Trophoblast cell (in vitro differentiated cells and primary cell): ENCODE measurements at regions not wholly inside any gene's neighbourhood (a gene's known extent, or its start where the extent isn't known, plus 50 kb on each side); places are given as distances from the start of the nearest gene placed in this dataset.
A peak's percentile ranks its signal among the peaks of the same experiment; 100 is the strongest.

ENCODE experiments used
- DNase-seq, 2 donors: peaks; one replicate each; pipeline ENCODE4 v3.0.0-alpha.2; 2016
- H2AFZ ChIP-seq: 2 replicates; pipeline ENCODE4 v1.6.1; 2013; ENCODE audit warnings: low read length, moderate library complexity, mild to moderate bottlenecking; ENCODE audit not compliant: insufficient read depth, poor library complexity
- H2AK5ac ChIP-seq: 2 replicates; pipeline ENCODE4 v1.6.1; 2013; ENCODE audit warnings: mild to moderate bottlenecking, low read length
- H2BK120ac ChIP-seq: 2 replicates; pipeline ENCODE4 v1.6.1; 2013; ENCODE audit warnings: low read length, mild to moderate bottlenecking, moderate library complexity; ENCODE audit not compliant: insufficient read depth, poor library complexity
- H2BK12ac ChIP-seq: 2 replicates; pipeline ENCODE4 v1.6.1; 2013; ENCODE audit warnings: mild to moderate bottlenecking, low read length, moderate library complexity
- H2BK5ac ChIP-seq: 2 replicates; pipeline ENCODE4 v1.6.1; 2013; ENCODE audit warnings: low read length, low read depth, moderate library complexity, mild to moderate bottlenecking; ENCODE audit not compliant: poor library complexity
- H3K14ac ChIP-seq: 2 replicates; pipeline ENCODE4 v1.6.1; 2013; ENCODE audit warnings: mild to moderate bottlenecking, low read length
- H3K18ac ChIP-seq: 2 replicates; pipeline ENCODE4 v1.6.1; 2013; ENCODE audit warnings: mild to moderate bottlenecking, low read length
- H3K23ac ChIP-seq: 2 replicates; pipeline ENCODE4 v1.6.1; 2013; ENCODE audit warnings: low read length
- H3K27ac ChIP-seq: 2 replicates; pipeline ENCODE4 v1.5.1; 2013; ENCODE audit warnings: low read depth, mild to moderate bottlenecking, inconsistent platforms, low read length, moderate library complexity
- H3K27me3 ChIP-seq: 2 replicates; pipeline ENCODE4 v1.6.1; 2013; ENCODE audit warnings: inconsistent platforms, mild to moderate bottlenecking, low read length, moderate library complexity; ENCODE audit not compliant: insufficient read depth
- H3K36me3 ChIP-seq, 2 experiments: 1 replicate in 1 of 2; 2 replicates in 1 of 2; pipeline ENCODE4 v1.6.1; 2013; ENCODE audit warnings: low read length in 2 of 2, mild to moderate bottlenecking in 2 of 2, moderate library complexity in 1 of 2; ENCODE audit not compliant: insufficient read depth in 2 of 2, control insufficient read depth in 1 of 2
- H3K4ac ChIP-seq: 2 replicates; pipeline ENCODE4 v1.6.1; 2013; ENCODE audit warnings: low read depth, mild to moderate bottlenecking, low read length, moderate library complexity
- H3K4me1 ChIP-seq, 2 experiments: 1 replicate in 1 of 2; 2 replicates in 1 of 2; pipeline ENCODE4 v1.6.1; 2013; ENCODE audit warnings: low read length in 2 of 2, mild to moderate bottlenecking in 2 of 2, moderate library complexity in 1 of 2; ENCODE audit not compliant: insufficient read depth in 2 of 2, control insufficient read depth in 1 of 2
- H3K4me2 ChIP-seq: 2 replicates; pipeline ENCODE4 v1.6.1; 2013; ENCODE audit warnings: inconsistent platforms, mild to moderate bottlenecking, low read length, moderate library complexity
- H3K4me3 ChIP-seq: 2 replicates; pipeline ENCODE4 v1.5.1; 2013; ENCODE audit warnings: mild to moderate bottlenecking, low read depth, low read length, inconsistent platforms
- H3K79me1 ChIP-seq: one replicate; pipeline ENCODE4 v1.6.1; 2013; ENCODE audit warnings: low read length
- H3K79me2 ChIP-seq: 2 replicates; pipeline ENCODE4 v1.6.1; 2013; ENCODE audit warnings: low read length, mild to moderate bottlenecking; ENCODE audit not compliant: control insufficient read depth, insufficient read depth, poor library complexity
- H3K9ac ChIP-seq: 2 replicates; pipeline ENCODE4 v1.6.1; 2013; ENCODE audit warnings: mild to moderate bottlenecking, low read length
- H3K9me3 ChIP-seq: 2 replicates; pipeline ENCODE4 v1.6.1; 2013; ENCODE audit warnings: low read depth, mild to moderate bottlenecking, control low read depth, inconsistent platforms, low read length; ENCODE audit not compliant: insufficient read depth
- H4K12ac ChIP-seq: 2 replicates; pipeline ENCODE4 v1.6.1; 2013; ENCODE audit warnings: low read depth, mild to moderate bottlenecking, low read length, moderate library complexity
- H4K8ac ChIP-seq: 2 replicates; pipeline ENCODE4 v1.6.1; 2013; ENCODE audit warnings: low read depth, mild to moderate bottlenecking, low read length, moderate library complexity
- H4K91ac ChIP-seq: one replicate; pipeline ENCODE4 v1.6.1; 2013; ENCODE audit warnings: low read depth, mild to moderate bottlenecking, low read length, moderate library complexity
- WGBS: extraction: QIAGEN DNeasy Blood & Tissue Kit; methylation state at CpG from one replicate; pipeline ENCODE4 v1.1.7; 2013; ENCODE audit warnings: missing lambda C conversion rate; ENCODE audit not compliant: insufficient read length, insufficient coverage; ENCODE audit errors: extremely low coverage; 5-methylcytosine and 5-hydroxymethylcytosine counted together

DNA sequence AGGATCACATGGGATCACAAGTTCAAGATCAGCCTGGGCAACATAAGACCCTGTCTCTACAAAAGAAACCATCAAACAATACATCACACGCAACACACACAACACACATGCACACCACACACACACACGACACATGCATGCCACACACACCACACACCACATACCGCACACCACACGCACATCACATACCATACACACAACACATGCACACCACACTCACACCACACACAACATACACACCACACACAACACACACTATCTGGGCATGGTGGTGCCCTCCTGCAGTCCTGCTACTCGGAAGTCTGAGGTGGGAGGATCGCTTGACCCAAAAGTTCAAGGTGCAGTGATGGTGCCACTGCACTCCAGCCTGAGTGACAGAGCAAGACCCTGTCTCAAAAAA, 198.3 kb downstream of the USP12 start:
- no peak overlapping the region for H3K4me2 ChIP-seq
- H3K36me3 ChIP-seq, result no peaks in the 10 kb centered on the region
- H2BK120ac ChIP-seq, result no peak overlapping the region
- H3K4ac ChIP-seq, result no peak overlapping the region
- no peak overlapping the region for H3K14ac ChIP-seq
- no peak overlapping the region for H3K9ac ChIP-seq
- H2AFZ ChIP-seq, result no peak overlapping the region
- H3K4me3 ChIP-seq, result peak overlapping the region; percentile 3
- no peak overlapping the region for H4K8ac ChIP-seq
- H2BK5ac ChIP-seq, result no peak overlapping the region
- no peaks in the 10 kb centered on the region for H3K79me2 ChIP-seq
- H3K18ac ChIP-seq, result no peak overlapping the region
- H3K4me1 ChIP-seq, result peaks cover 1 to 3% of the 10 kb centered on the region in 2 experiments
- H4K91ac ChIP-seq, result no peak overlapping the region
- WGBS, result no CpG with 5 or more reads among the region's 6 CpGs
- H3K79me1 ChIP-seq, result no peaks in the 10 kb centered on the region
- no peak for DNase-seq
- H3K23ac ChIP-seq, result peak overlapping the region; percentile 15
- H3K27me3 ChIP-seq, result no peaks in the 10 kb centered on the region
- H2AK5ac ChIP-seq, result no peak overlapping the region
- H2BK12ac ChIP-seq, result no peak overlapping the region
- H3K27ac ChIP-seq, result no peak overlapping the region
- no peak overlapping the region for H4K12ac ChIP-seq
- peaks cover 2% of the 10 kb centered on the region for H3K9me3 ChIP-seq

DNA sequence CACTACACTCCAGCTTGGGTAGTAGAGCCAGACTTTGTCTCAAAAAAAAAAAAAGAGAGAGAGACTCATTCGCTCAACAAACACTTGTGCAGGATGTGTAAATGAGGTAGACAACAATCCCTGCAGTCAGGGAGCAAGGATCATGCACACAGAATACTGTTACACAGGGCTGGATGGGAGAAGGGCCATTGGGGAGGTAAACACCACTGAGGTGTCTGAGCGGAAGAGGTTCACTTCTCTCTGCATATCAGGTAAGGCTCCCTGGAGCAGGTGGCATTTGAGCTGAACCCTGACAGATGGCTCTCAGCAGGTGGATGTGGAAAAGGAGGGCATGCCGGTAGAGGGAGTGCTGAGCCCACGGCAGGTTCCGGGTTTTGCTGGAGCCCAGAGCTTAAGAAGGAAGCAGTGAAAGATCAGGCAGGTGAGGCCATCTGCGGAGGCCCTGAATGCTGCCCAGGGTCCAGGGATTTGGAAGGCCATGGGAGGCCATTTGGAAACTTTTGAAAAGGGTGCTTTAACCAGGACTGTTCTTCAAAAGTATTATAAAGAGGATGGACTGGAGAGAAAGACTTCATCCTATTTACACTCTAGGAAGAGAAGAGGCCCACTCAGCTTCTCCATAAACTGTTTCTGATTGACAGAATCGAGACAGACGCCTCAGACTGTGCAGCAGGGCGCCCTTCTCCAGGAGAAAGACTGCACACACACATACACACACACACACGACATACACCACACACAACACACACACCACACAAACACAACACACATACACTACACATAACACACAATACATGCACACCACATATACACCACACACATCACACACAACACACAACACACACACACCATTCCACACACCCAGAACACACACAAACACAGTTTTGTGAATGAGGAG, 199.4 kb downstream of the USP12 start:
- H4K12ac ChIP-seq, result no peak overlapping the region

DNA sequence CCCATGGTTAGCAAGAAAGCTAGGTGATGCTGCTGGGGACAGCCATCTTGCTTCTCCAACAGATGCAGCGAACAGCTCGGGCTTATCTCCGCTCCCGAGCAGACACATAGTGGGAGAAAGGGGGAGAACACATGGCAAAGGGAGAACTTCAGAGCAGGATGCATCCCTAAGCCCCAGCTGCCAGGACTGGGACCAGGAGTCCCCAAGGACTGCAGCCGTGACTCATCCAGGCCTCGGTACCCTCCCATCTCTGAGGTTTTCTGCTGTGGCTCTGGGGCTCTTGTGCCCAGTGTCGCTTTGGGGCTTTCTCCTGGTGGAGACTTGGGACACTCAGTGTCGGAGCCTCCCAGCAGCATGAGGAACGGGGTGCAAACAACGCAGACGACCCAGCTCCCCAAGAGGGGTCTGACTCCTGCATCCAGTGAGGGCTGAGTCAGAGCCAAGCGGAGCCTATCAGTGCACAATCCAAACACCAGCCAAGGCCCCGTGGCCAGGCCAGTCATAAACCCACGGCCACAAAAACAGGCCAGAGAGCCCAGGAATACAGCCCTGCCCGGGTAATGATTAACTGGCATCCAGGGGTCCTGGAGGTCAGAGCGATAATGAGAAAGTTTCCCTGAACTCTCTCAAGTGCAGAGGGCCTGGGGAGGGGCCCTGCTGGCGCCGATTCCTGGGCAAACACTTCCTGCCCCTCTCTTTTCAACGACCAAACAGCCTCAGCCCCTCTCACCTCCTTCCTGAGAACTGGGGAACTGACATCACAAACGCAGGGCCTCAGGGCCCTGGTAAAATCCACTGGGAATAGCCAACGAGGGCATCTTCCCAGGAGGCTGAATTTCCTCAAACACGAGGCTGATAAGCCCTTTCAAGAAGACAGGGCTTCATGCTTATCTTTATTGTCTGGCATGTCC, 202.9 kb downstream of the USP12 start:
- H2BK12ac ChIP-seq, result no peak overlapping the region
- H3K14ac ChIP-seq, result no peak overlapping the region
- H3K79me2 ChIP-seq, result no peaks in the 10 kb centered on the region
- no peak overlapping the region for H3K18ac ChIP-seq
- H3K4me3 ChIP-seq, result no peak overlapping the region
- DNase-seq, result no peak
- no peak overlapping the region for H4K12ac ChIP-seq
- H2BK120ac ChIP-seq, result no peak overlapping the region
- H3K36me3 ChIP-seq, result no peaks in the 10 kb centered on the region
- H3K4me2 ChIP-seq, result no peak overlapping the region
- no peak overlapping the region for H4K91ac ChIP-seq
- H3K4me1 ChIP-seq, result no peaks in the 10 kb centered on the region
- peak overlapping the region; percentile 25 for H4K8ac ChIP-seq
- H3K79me1 ChIP-seq, result no peaks in the 10 kb centered on the region
- H2AK5ac ChIP-seq, result no peak overlapping the region
- no peak overlapping the region for H2BK5ac ChIP-seq
- H3K9ac ChIP-seq, result no peak overlapping the region
- H3K4ac ChIP-seq, result no peak overlapping the region
- no peaks in the 10 kb centered on the region for H3K27me3 ChIP-seq
- no peak overlapping the region for H3K23ac ChIP-seq
- no peak overlapping the region for H3K27ac ChIP-seq
- peaks cover 2% of the 10 kb centered on the region for H3K9me3 ChIP-seq
- no CpG with 5 or more reads among the region's 22 CpGs for WGBS
- no peak overlapping the region for H2AFZ ChIP-seq

More for the DNA sequence above, 199.4 kb downstream of the USP12 start:
- Histone ChIP-seq H3K23ac (no peak overlapping the region), H2BK120ac (no peak overlapping the region), H3K4me1 (no peaks in the 10 kb centered on the region), H3K27ac (no peak overlapping the region), H3K9ac (no peak overlapping the region), H2BK5ac (no peak overlapping the region), H2BK12ac (no peak overlapping the region), H3K36me3 (no peaks in the 10 kb centered on the region), H3K27me3 (no peaks in the 10 kb centered on the region), H3K4me3 (no peak overlapping the region), H3K4ac (no peak overlapping the region), H2AFZ (no peak overlapping the region), H3K9me3 (peaks cover 2% of the 10 kb centered on the region), H2AK5ac (no peak overlapping the region), H3K79me2 (no peaks in the 10 kb centered on the region), H3K4me2 (no peak overlapping the region), H3K18ac (no peak overlapping the region), H4K8ac (no peak overlapping the region), H3K14ac (no peak overlapping the region), H4K91ac (no peak overlapping the region), H3K79me1 (no peaks in the 10 kb centered on the region)
- peak; percentile 37 to 56 for DNase-seq
- no CpG with 5 or more reads among the region's 10 CpGs for WGBS

DNA sequence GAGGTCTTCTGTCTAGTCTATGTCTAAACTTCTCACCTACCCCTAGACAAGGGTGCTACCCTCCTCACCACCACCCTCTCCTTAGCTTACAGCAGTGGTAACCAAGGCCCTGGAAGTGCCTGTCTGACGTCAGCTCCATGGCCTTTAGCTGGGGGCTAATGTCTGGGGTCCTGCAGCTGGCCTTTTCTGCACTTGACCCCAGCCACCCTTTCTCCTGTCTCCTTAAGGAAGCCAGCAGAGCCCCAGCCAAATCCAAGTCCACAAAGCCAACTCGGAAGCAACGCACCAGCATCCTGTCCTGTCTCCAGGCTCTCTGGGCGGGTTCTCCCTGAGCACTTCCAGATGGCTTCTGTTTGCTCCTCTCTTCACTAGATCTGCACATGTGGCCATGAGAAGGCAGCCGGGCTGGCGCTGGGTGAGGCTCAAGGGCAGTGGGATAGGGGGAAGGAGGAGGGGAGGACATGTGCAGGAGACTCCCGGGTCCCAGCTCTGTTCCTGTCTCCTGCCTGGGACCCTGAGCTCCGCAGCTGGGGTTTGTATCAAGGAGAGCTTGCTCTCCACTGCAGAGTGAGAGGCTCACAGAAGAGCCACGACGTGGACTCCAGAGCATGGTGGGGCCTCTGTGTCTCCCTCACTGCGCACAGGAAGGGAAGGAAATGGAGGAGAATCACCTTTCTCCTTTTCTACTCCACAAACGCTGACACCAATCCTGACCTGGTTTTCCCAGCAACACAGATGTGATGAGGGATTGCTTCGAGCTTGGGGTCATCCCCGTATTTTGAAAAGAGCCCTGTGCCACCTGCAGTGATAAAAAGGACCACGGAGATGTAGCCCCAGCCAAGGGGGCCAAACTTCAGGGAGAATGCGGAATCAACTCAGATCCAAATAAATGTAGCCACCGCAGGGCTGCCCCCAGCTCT, 204.2 kb downstream of the USP12 start:
- H4K8ac ChIP-seq, result no peak overlapping the region
- no peak overlapping the region for H4K91ac ChIP-seq
- H3K27ac ChIP-seq, result no peak overlapping the region
- H3K9ac ChIP-seq, result no peak overlapping the region
- H3K79me1 ChIP-seq, result no peaks in the 10 kb centered on the region
- H3K27me3 ChIP-seq, result no peaks in the 10 kb centered on the region
- H2BK12ac ChIP-seq, result no peak overlapping the region
- no peak overlapping the region for H3K4me3 ChIP-seq
- no peaks in the 10 kb centered on the region for H3K9me3 ChIP-seq
- no peak overlapping the region for H2BK120ac ChIP-seq
- H3K4me2 ChIP-seq, result no peak overlapping the region
- H3K4ac ChIP-seq, result no peak overlapping the region
- H3K23ac ChIP-seq, result no peak overlapping the region
- no peak for DNase-seq
- H3K14ac ChIP-seq, result no peak overlapping the region
- H3K79me2 ChIP-seq, result no peaks in the 10 kb centered on the region
- WGBS, result no CpG with 5 or more reads among the region's 17 CpGs
- no peak overlapping the region for H3K18ac ChIP-seq
- no peak overlapping the region for H4K12ac ChIP-seq
- H3K4me1 ChIP-seq, result no peaks in the 10 kb centered on the region
- H2AK5ac ChIP-seq, result no peak overlapping the region
- no peaks in the 10 kb centered on the region for H3K36me3 ChIP-seq
- no peak overlapping the region for H2AFZ ChIP-seq
- H2BK5ac ChIP-seq, result no peak overlapping the region
